ENCODE measurements at regions not wholly inside any gene's neighbourhood (a gene's known extent, or its start where the extent isn't known, plus 50 kb on each side); places are given as distances from the start of the nearest gene placed in this dataset.
"Not testable (repeated sequence)": the region's sequence is repeated elsewhere in the genome, so short reads cannot be mapped to it uniquely, and the experiment has no call there.

DNA sequence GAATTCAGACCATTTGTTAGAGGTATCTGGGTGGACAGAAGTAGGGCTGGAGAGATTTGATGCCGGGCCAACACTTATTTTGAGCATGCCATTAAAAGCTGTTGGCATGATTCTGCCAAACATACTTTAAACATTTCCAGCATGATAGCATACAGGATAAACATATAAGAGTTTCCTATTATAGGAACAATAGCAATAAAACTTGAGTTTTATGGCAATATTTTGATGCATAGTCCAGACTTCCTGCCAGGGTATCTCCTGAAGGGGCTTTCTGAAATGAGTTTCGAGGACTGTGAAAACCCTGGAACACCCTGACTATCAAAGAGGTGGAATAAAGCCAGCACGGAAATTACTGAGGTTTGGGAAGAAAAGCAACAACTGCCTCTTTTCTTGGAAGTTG lies 1398.0 kb upstream of the NXPH2 start:
- no peak for DNase-seq

DNA sequence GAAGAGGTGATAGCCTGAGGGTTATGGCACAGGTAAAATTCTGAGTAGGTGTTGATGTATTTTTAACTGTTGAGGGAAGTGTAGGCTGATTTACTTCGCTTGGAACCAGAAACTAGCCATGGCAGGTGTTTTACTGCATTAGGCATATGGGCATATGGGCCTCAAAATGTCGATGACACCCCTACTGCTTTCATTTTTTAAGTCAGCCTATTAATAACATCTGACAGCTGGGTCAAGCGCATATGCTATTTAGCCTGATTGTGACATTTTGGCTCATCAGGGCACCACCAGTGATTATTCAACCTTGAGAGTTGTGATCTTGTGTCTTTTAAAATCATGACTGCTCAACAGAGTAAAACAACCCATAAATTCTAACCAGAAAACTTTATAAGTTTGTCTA lies 1396.9 kb upstream of the NXPH2 start:
- no peak for DNase-seq

DNA sequence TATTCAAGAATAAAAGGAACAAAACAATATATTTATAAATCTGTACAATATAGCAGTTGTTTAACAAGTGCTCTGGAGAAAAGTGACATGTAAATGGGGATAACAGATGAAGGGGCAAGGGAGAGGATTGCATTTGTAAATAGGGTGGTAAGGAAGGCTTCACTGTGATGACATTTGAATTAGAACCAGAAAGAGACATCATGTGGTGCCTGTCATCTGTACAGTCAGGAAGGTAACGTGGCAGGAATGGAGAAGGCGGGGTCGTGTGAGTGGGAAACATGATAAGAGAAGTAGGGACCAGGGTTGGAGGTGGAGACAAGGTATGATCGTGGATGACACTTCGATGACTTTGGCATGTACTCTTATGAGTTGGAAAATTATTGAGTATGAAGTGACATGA lies 1393.6 kb upstream of the NXPH2 start:
- DNase-seq, result no peak

DNA sequence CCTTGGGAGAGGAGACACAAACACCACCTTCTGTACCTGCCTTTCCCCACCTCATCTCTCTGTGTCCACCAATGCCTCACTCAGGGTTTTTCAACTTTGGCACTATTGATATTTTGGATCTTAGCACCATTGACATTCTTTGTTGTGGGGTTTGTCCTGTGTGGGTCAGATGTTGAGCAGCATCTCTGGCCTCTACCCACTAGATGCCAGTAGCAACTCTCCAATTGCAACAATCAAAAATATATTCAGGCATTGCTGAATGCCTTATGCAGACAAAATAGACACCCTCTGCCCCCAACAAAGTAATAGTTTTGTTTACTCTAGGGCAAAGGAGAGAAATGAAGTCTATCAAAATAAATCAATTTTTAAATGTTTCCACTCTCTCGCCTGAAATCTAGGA lies 1384.3 kb upstream of the NXPH2 start:
- no peak for DNase-seq

DNA sequence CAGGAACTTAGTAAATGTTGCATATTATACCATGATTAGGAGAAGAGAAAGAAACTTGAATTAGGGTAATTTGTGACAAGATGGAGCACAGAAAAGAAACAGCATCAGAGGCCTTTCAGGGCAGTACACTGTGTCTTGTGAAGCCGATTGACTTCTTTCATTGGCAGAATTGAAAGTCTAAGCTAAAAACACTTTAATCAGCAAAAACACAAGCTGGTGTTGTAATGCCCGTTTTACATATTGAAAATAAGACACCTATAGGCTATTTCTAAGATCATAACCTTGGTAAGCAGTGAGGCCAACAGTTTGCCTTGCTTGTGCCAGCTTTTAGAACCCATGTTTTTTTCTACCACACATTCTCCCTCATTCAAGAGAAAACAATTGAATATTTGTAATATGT lies 1378.1 kb upstream of the NXPH2 start:
- no peak for DNase-seq

DNA sequence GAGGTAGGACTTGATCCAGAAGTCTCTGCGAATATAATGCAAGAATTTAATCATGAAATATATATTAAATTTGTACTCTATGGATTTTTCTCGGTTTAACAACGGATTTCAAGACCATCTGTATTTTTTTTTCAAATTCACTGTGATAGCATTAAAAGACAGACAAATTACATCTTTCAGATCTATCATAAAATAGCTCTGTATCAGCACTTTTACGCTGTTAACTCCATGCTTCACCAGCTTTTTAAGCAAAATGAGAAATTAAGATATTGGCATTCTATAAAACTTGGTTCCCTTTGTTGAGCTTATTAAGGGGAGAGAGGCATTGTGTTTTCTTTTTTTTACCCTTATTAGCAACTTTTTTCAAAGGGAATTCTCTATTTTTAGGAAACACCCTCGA lies 1377.6 kb upstream of the NXPH2 start:
- no peak for DNase-seq

DNA sequence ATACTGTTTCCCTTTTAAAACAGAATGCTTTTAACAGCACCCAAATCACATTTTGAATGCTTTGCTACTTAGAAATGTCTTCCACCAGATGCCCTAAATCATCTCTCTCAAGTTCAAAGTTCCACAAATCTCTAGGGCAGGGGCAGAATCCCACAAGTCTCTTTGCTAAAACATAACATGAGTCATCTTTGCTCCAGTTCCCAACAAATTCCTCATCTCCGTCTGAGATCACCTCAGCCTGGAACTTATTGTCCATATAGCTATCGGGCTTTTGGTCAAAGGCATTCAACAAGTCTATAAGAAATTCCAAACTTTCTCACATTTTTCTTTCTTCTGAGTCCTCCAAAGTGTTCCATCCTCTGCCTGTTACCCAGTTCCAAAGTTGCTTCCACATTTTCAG lies 1374.5 kb upstream of the NXPH2 start:
- DNase-seq, result no peak

DNA sequence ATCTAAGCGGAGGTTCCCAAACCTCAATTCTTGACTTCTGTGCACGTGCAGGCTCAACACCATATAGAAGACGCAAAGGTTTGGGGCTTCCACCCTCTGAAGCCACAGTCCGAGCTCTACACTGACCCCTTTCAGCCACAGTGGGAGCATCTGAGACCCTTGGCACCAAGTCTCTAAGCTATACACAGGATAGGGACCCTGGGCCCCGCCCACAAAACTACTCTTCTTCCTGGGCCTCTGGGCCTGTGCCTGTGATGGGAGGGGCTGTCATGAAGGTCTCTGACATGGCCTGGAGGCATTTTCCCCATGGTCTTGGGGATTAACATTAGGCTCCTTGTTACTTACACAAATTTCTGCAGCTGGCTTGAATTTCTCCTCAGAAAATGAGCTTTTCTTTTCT lies 1374.1 kb upstream of the NXPH2 start:
- no peak for DNase-seq

DNA sequence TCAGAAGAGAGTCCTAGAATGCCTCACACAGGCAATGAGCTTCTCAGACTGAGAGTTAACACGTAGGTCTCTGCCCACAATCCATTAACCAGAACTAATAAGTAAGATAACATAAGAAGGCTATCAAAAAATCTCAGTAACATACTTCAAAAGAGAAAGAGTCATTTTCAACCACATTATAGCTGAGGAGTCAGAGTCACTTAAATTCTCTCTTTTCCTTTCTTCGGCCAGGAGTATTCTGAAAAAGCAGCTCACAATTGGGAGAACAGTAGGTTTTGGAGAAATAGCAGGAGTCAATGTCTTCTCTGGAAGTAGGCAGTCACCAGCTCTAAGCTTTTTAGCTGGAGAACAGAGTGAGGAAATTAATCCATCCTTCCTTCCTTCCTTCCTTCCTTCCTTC lies 1364.4 kb upstream of the NXPH2 start:
- DNase-seq, result no peak

DNA sequence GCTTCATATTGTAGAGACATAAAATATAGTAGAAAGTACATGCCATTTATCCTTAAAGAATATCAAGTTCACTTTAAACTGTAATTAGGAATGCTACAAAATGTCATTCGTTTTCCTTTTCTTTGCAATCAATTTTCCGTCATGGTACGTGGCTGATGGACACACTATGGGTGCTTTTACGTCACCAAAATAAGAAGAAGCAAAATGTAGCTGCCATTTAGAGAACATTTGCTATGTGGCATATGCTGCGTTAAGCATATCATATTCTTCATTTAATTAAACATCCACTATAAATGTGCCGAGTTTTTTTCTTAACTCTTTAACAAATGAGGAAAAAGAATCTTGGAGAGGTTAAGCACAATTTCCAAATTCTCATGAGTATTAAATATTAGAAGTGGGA lies 1358.5 kb upstream of the NXPH2 start:
- DNase-seq, result no peak

DNA sequence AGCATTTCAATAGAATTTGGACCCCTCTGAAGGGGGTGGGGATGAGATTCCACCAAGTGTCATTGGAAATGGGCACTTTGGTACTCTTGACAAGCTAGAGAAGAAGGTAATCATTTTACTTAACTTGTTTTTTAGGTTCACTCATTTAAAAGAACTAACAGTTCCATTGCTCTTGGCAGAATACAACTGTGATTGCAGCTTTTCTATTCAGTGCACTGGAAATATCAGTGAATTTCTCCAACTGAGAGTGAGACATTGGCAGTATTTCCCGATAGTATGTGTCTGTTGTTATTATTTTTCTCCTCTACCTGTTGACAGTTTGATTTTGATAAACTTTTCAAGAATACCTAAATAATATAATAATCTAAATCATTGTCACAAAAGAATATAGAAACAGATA lies 1356.7 kb upstream of the NXPH2 start:
- no peak for DNase-seq

DNA sequence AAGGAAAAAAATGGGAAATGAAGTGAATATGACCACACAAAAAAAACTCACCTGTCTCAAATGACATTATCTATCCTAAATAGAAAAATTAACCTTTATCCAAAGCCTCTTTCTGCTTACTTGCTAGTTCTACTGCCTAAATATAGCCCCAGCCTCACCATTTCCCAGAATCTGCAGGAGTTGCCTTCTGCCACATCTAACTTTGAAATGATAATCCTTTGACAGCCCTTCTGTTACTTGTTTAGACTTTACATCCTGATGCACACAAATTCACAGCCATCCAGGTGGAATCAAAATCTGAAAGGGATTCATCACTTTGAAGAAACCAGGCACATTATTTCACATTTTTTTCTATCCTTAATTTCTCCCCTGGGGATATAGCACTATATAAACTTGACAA lies 1356.2 kb upstream of the NXPH2 start:
- DNase-seq, result no peak

DNA sequence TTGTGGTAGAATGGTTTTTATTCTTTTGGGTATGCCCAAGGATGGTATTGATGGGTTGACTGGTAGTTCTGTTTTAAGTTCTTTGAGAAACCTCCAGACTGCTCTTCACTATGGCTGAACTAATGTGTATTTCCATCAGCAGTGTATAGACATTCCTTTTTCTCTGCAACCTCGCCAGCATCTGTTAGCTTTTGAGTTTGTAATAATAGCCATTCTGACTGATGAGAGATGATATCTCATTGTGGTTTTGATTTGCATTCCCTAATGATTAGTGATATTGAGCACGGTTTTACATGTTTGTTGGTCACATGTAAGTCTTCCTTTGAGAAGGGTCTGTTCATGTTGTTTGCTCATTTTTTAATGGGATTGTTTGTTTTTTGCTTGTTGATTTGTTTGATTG lies 1348.7 kb upstream of the NXPH2 start:
- no peak for DNase-seq

DNA sequence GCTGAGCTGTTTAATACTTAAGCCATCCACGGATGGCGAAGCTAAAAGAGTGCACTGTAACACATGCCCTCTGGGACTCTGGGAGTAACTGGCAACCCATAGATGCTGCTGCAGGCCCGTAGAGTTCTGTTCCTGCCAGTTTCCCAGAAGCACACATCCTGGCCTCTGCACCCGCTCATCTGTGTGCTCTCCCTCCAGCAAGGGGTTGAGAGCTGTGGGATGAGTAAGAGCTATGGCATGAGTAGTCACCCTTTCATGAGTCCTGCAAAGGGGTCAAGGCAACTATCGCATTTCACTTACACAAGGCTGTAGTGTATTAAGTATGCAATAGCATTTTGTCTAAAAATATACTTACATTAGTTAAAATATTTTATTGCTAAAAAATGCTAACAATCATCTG lies 1341.8 kb upstream of the NXPH2 start:
- no peak for DNase-seq

DNA sequence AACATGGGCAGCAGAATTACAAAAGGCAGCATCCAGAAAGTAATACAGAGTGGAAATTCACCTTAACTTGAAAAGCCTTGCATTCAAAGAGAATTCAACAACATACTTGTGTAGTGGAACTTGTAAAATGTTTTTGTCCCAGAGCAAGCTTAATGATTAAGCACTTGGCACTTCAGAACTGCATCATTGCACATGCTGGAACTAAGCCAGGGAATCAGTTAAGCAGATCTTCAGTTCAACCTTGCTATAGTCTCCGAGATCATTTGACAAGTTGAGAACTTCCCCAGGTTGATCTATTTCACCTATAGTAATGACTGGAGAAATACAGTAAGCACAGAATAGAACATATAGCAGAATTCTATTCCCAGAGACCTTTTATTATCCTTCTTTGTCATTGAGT lies 1337.2 kb upstream of the NXPH2 start:
- DNase-seq, result no peak

DNA sequence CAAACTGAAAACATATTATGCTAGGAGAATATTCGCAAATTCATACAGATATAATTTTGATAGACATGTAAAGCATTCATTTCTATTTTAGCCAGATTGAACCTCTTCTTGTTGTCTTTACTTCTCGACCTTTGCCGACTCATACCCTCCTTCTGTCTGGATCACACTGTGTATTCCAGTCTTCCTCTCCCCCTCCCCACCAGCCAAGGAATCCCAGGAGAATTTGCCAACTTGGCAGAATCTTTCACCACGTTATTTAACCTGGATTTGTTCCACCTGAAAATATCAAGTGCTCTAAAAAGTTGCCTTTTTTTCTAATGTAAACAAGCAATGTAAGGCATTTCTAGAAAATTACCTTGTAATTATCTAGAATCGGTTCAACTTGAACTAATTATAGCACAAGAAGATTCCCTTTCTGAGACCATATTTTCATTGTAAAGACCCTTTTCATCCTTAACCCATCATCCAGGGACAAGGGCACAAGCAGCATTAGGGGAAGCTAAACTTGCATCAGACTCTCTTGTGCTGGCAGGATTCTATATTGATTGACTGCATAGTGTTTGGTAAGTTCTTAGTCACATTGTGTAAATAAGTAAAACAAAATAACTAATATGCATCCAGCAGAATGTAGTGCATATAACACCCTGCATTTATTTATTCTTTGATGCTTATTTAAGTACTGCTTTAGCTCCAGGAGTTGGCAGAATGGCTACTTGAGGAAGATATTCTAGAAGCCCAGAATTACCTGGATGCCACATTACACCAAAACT lies 1328.7 kb upstream of the NXPH2 start:
- no peak for DNase-seq

DNA sequence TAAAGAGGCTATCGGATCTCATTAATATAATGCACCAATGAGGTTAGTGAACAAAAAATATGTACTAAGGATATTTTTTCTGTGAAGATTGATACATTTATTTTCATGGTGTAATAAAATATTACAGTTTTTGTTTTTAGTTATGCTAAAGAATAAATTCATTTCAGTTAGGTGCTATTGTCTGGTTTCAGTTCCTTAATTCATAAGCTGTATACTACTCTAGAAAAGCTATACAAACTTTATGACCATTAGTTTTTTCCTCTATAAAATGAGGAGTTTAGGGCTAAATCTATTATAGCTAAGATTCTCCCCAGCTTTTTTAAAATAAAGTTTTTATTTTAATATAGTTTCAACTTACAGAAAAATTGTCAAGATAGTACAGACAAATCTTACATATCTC lies 1311.7 kb upstream of the NXPH2 start:
- DNase-seq, result no peak

DNA sequence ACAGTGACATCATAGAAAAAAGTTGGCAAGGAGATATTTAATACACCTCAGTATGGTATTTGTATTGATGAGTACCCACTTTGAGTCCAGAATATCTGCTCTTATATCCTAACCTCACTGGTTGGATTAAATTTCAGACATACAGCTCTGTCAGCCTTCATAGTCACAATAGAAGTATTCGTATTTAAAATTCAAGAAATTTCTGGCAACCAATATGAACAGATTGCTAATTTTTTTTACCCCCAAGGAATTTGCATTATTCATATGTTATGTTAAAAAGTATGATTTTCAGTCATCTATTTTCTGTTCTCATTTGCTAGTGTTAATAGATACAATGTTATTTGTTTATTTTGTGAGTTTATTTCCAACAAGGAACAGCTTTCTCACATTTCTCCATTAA lies 1306.8 kb upstream of the NXPH2 start:
- DNase-seq, result no peak

DNA sequence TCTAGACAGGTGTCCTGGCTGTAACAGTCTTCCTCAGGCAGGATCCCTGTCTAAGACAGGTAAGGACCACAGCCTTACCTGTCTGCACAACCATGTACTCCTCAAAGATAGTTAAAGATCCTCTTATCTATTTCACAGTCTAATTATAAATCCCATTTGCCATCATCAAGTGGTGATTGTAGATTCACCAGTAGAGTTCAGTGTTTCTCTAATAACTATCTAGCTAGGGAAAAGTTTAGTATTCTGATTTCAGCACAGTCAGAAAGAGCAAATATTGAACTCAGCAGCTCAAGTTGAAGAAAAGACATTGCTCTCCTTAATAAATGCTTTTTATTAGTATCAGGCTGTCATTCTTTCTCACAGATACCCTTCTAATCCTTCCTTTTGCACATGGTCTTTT lies 1305.5 kb upstream of the NXPH2 start:
- DNase-seq, result no peak

DNA sequence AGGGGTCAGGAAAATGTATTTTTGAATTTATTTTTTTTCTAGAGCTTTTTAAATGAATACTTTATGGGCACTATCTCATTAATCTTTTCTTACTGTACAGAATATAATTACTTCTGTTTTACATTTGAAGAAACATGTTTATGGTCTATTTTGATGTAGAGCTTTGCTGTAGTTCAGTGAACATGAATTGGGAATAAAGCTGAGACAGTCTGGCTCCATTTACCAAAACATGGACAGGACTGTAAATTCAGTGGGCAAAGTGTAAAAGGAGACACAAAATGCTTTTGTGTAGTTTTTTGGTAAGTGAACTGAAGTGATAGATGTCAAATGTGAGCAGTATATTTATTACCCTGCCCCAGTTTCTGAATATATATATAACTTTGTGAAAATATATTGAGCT lies 1298.8 kb upstream of the NXPH2 start:
- no peak for DNase-seq

DNA sequence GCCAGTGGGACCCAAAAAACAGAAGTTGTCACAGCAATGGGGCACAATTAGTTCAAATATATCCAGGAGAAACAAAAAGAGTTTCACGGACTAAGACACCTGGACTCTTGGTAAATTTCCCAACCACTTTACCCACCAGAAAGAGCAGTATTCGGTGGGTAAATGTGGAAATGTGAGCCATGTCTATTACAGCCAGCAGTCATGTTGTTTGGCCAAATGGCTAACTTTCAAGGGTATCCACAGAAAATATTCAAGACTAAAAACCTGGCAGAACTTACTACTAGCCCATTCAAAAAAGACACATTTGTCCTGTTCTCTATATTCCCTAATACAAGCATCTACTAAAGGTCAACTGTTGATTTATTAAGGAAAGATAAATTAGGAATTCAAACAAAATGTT lies 1296.0 kb upstream of the NXPH2 start:
- DNase-seq, result no peak

DNA sequence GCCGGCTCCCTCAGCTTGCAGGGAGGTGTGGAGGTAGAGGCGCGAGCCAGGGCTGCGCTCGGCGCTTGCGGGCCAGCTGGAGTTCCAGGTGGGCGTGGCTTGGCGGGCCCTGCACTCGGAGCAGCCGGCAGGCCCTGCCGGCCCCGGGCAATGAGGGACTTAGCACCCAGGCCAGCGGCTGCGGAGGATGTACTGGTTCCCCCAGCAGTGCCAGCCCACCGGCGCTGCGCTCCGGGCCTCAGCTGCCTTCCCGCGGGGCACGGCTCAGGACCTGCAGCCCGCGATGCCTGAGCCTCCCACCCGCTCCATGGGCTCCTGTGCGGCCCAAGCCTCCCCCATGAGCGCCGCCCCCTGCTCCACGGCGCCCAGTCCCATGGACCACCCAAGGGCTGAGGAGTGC lies 1293.6 kb upstream of the NXPH2 start:
- not testable (repeated sequence) for DNase-seq

DNA sequence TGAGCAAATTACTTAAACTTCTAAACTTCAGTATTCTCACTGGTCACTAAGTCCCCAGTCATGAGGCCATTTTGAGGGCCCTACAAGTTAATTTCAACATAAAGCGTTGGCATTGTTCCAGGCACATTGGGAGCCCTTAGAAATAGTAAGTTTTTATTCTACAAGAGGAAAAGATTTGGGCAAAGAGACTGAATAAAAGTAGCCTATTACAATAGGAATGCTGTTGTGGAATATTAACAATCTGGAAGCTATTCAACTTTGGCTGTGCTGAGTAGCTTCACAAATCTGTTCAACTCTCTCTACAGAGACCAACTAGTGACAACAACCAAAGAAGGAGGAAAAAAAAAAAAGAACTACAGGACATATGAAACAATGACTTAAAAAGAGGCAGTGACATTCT lies 1287.5 kb upstream of the NXPH2 start:
- DNase-seq, result no peak

DNA sequence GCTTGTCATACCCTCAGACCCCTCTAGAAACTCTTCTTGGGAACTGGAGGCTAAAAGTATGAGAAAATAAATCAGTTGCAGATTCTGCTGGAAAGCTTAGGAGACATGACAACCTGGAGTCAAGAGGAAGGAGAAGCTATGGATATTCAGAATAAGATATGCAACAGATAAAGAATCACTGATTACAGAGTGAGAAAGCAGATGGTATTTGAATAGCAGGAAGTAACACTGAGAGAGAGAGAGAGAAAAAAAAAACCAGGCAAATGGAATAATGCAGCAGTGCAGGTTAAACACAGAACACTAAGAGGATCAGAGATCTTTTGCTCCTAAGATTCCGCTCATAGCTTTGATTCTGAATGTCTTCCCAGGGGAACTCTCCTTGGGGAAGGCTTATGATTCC lies 1284.1 kb upstream of the NXPH2 start:
- no peak for DNase-seq

DNA sequence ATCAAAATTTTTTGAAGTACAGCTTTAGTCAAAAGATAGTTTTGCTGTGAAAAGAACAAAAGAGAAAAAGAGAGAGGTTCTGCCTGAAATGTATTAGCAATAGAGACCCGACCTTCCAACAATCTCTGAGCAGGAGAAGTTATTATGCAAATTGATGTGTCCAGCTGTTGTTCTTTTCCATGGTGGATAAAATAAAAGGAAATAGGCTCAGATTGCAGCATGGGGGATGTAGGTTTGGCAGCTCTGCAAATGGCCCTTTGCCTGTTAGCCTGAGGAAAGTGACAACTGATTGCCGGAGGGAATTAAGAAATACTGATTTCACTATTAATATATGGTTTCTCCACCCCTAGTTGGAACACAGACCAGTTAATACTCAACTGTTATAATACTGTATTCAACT lies 1283.2 kb upstream of the NXPH2 start:
- no peak for DNase-seq

DNA sequence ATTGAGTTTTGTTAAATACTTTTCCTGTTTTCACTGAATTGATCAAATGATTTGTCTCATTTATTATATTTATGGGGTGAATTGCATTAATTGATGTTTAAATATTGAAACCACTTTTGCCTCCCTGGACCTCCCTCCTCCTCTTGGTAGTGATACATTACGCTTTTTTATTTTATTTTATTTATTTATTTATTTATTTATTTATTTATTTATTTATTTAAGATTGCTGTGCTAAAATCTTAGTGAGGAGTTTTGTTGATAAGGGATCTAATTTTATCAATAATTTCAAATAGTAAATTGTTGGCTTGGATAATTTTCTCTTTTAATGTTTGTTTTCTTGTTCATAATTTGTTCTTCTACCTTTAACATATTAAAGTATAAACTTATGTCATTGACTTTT lies 1281.0 kb upstream of the NXPH2 start:
- DNase-seq, result no peak

Measured in amniotic stem cell (primary cell).